Activated B cell treated with CpG ODN at 0.5 μM for 24 hours (primary cell): ENCODE measurements at regions not wholly inside any gene's neighbourhood (a gene's known extent, or its start where the extent isn't known, plus 50 kb on each side); places are given as distances from the start of the nearest gene placed in this dataset.

Source experiments
- ATAC-seq: fragments of 200-7000 bp; cut with Tn5 transposase; one replicate; pipeline ENCODE4 v1.10.0; 2021; ENCODE audit warnings: low read depth, mild to moderate bottlenecking, moderate library complexity
- CTCF ChIA-PET: fragments of 350-600 bp; sonication (Branson Sonifier 250); formaldehyde crosslinking; loops from one replicate; lab custom pipeline; 2021; ENCODE audit warnings: antibody characterized with exemption; lab: Charles Lee
- POLR2A ChIA-PET: fragments of 350-600 bp; sonication (Branson Sonifier 250); formaldehyde crosslinking; loops from one replicate; lab custom pipeline; 2021; ENCODE audit warnings: antibody characterized with exemption; lab: Charles Lee
- DNase-seq: peaks from one replicate; pipeline ENCODE4 v3.0.0; 2022
- H3K27ac Mint-ChIP-seq: one replicate; pipeline ENCODE4 v1.8.0; 2020; ENCODE audit warnings: mixed read lengths
- H3K27me3 Mint-ChIP-seq: one replicate; pipeline ENCODE4 v1.8.0; 2021; ENCODE audit warnings: mixed read lengths
- H3K36me3 Mint-ChIP-seq: one replicate; pipeline ENCODE4 v1.8.0; 2021; ENCODE audit warnings: low read depth, mixed read lengths
- H3K4me1 Mint-ChIP-seq: one replicate; pipeline ENCODE4 v1.8.0; 2021; ENCODE audit warnings: mixed read lengths
- H3K4me3 Mint-ChIP-seq: one replicate; pipeline ENCODE4 v1.8.0; 2020; ENCODE audit warnings: mild to moderate bottlenecking, mixed read lengths
- H3K9me3 Mint-ChIP-seq: one replicate; pipeline ENCODE4 v1.8.0; 2020; ENCODE audit warnings: mixed read lengths
- CTCF ChIP-seq: fragments of 200-600 bp; IDR thresholded peaks from one replicate; pipeline ENCODE4 v1.8.0; 2022; ENCODE audit warnings: antibody characterized with exemption, mild to moderate bottlenecking
- intact Hi-C: fragments of 100-400 bp; cut with micrococcal nuclease; formaldehyde crosslinking; loops from one replicate; pipeline ENCODE4 v1.15.1; 2024

- TF ChIP-seq CTCF, result no peak
- ChIA-PET POLR2A (no interaction called here), CTCF (no interaction called here)
- H3K27me3 Mint-ChIP-seq, result no peaks in the 10 kb centered on the region
- no peaks in the 10 kb centered on the region for H3K36me3 Mint-ChIP-seq
- no peaks in the 10 kb centered on the region for H3K9me3 Mint-ChIP-seq
- DNase-seq (no peak), ATAC-seq (no peak)
- H3K4me1 Mint-ChIP-seq, result peaks cover 19% of the 10 kb centered on the region
- H3K4me3 Mint-ChIP-seq, result no peak overlapping the region
- H3K27ac Mint-ChIP-seq, result no peak overlapping the region
- intact Hi-C loops, result no loop called here
These were observed 106.2 kb upstream of the INHBA start for GRCh38 chr7:41809116-41809515.

GRCh38 chr7:41808541-41808940 is 105.7 kb upstream of the INHBA start:
- POLR2A ChIA-PET, result no interaction called here
- Mint-ChIP-seq H3K27ac (no peak overlapping the region), H3K4me1 (peaks cover 19% of the 10 kb centered on the region), H3K36me3 (no peaks in the 10 kb centered on the region), H3K27me3 (no peaks in the 10 kb centered on the region), H3K4me3 (no peak overlapping the region), H3K9me3 (no peaks in the 10 kb centered on the region)
- intact Hi-C loops, result no loop called here
- TF ChIP-seq CTCF, result no peak
- no peak for ATAC-seq
- DNase-seq, result no peak
- CTCF ChIA-PET, result no interaction called here

DNA sequence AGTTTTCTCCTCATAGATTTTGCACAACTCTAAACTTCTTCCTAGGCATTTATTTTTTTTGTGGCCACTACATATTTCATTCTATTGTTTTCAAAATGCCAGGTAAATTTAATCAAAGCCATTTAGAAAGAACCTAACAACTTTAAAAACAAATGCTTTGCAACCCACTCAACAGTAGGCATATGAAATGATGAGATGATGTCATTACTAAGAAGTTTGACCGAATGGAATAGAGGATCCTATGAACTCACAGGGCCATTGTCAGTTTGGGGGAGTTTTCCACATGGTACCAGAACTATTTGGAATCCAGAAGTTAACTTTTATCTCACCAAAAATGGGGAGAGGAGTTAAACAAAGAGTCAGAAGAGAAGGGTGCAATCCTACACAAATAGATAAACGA is 100.7 kb upstream of the INHBA start:
- Mint-ChIP-seq H3K4me3 (no peak overlapping the region), H3K27ac (no peak overlapping the region), H3K9me3 (no peaks in the 10 kb centered on the region), H3K4me1 (no peaks in the 10 kb centered on the region), H3K27me3 (no peaks in the 10 kb centered on the region), H3K36me3 (no peaks in the 10 kb centered on the region)
- no peak for ATAC-seq
- intact Hi-C loops, result no loop called here
- ChIA-PET CTCF (no interaction called here), POLR2A (no interaction called here)
- DNase-seq, result no peak
- no peak for TF ChIP-seq CTCF

- no peak overlapping the region for H3K27ac Mint-ChIP-seq
- ChIA-PET POLR2A (no interaction called here), CTCF (no interaction called here)
- ATAC-seq (no peak), DNase-seq (no peak)
- no peaks in the 10 kb centered on the region for H3K4me1 Mint-ChIP-seq
- no peaks in the 10 kb centered on the region for H3K36me3 Mint-ChIP-seq
- no peak overlapping the region for H3K4me3 Mint-ChIP-seq
- no peaks in the 10 kb centered on the region for H3K27me3 Mint-ChIP-seq
- no peak for TF ChIP-seq CTCF
- no peaks in the 10 kb centered on the region for H3K9me3 Mint-ChIP-seq
- intact Hi-C loops, result no loop called here
These were observed 93.4 kb upstream of the INHBA start for GRCh38 chr7:41796331-41796730.

DNA sequence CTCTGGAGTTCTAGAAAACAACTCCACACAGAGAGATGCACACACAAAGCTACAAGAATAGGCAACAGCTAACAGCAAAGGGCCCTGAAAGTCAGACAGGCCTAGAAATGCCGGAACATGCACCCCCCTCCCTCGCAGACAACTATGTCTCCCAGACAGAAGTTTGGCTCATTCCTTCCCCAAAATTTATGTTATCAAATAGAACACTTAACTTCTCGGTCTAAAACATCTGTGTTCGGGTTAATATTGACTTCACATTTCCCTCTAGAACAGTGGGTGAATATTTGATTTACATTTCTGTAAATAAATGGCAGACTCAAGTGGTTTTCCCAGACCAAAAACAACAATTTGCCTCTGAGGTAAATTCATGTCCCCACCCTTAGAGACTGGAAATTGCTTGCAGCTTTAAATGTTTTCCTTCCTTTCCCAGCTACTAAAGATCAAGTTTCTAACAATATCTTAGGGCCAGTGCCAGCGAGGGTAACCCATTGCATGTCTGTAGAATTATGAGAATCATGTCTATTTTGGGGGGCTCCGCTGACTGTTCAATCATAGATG is 92.5 kb upstream of the INHBA start:
- Mint-ChIP-seq H3K9me3 (no peaks in the 10 kb centered on the region), H3K36me3 (no peaks in the 10 kb centered on the region), H3K27me3 (no peaks in the 10 kb centered on the region), H3K27ac (no peak overlapping the region), H3K4me3 (no peak overlapping the region), H3K4me1 (no peaks in the 10 kb centered on the region)
- DNase-seq (no peak), ATAC-seq (no peak)
- ChIA-PET POLR2A (no interaction called here), CTCF (no interaction called here)
- TF ChIP-seq CTCF, result no peak
- intact Hi-C loops, result no loop called here
